Progenitor cell of endocrine pancreas (in vitro differentiated cells): ENCODE measurements at regions not wholly inside any gene's neighbourhood (a gene's known extent, or its start where the extent isn't known, plus 50 kb on each side); places are given as distances from the start of the nearest gene placed in this dataset.

ENCODE experiments used
- DNase-seq: peaks from one replicate; pipeline ENCODE4 v3.0.0; 2021; ENCODE audit warnings: low spot score; ENCODE audit not compliant: unreplicated experiment
- H3K27ac Mint-ChIP-seq: 2 replicates; pipeline ENCODE4 v1.8.0; 2021; ENCODE audit warnings: mild to moderate bottlenecking, moderate library complexity, mixed read lengths
- H3K27me3 Mint-ChIP-seq: 2 replicates; pipeline ENCODE4 v1.8.0; 2021; ENCODE audit warnings: mixed read lengths
- H3K36me3 Mint-ChIP-seq: 2 replicates; pipeline ENCODE4 v1.8.0; 2022; ENCODE audit warnings: mixed read lengths; ENCODE audit not compliant: insufficient read depth
- H3K4me1 Mint-ChIP-seq: 2 replicates; pipeline ENCODE4 v1.8.0; 2021; ENCODE audit warnings: low read depth, mixed read lengths
- H3K4me3 Mint-ChIP-seq: 2 replicates; pipeline ENCODE4 v1.8.0; 2021; ENCODE audit warnings: low read depth, mild to moderate bottlenecking, moderate library complexity, mixed read lengths
- H3K9me3 Mint-ChIP-seq: 2 replicates; pipeline ENCODE4 v1.8.0; 2021; ENCODE audit warnings: low read depth, mixed read lengths
- CTCF ChIP-seq: fragments of 200-600 bp; sonication (generic); IDR thresholded peaks from one replicate; pipeline ENCODE4 v1.5.0; 2021; ENCODE audit warnings: antibody characterized with exemption, mild to moderate bottlenecking; ENCODE audit not compliant: unreplicated experiment

GRCh38 chr6:4531406-4531805 is 244.8 kb upstream of the CDYL start:
- TF ChIP-seq CTCF: no peak
- H3K4me1 Mint-ChIP-seq: no peaks in the 10 kb centered on the region
- peaks cover 14% of the 10 kb centered on the region for H3K9me3 Mint-ChIP-seq
- no peak overlapping the region for H3K4me3 Mint-ChIP-seq
- H3K27me3 Mint-ChIP-seq: no peaks in the 10 kb centered on the region
- no peak for DNase-seq
- H3K27ac Mint-ChIP-seq: no peak overlapping the region
- H3K36me3 Mint-ChIP-seq: no peaks in the 10 kb centered on the region

GRCh38 chr6:4522453-4522852 is 253.8 kb upstream of the CDYL start:
- no peak for TF ChIP-seq CTCF
- no peak for DNase-seq
- Mint-ChIP-seq H3K9me3 (no peaks in the 10 kb centered on the region), H3K27ac (no peak overlapping the region), H3K36me3 (no peaks in the 10 kb centered on the region), H3K4me3 (no peak overlapping the region), H3K27me3 (no peaks in the 10 kb centered on the region), H3K4me1 (no peaks in the 10 kb centered on the region)

- H3K4me3 Mint-ChIP-seq: no peak overlapping the region
- H3K4me1 Mint-ChIP-seq: no peaks in the 10 kb centered on the region
- TF ChIP-seq CTCF: no peak
- no peak for DNase-seq
- H3K36me3 Mint-ChIP-seq: no peaks in the 10 kb centered on the region
- no peak overlapping the region for H3K27ac Mint-ChIP-seq
- no peaks in the 10 kb centered on the region for H3K9me3 Mint-ChIP-seq
- peaks cover 3% of the 10 kb centered on the region for H3K27me3 Mint-ChIP-seq
Observed at GRCh38 chr6:4521070-4521469, 255.1 kb upstream of the CDYL start.

DNA sequence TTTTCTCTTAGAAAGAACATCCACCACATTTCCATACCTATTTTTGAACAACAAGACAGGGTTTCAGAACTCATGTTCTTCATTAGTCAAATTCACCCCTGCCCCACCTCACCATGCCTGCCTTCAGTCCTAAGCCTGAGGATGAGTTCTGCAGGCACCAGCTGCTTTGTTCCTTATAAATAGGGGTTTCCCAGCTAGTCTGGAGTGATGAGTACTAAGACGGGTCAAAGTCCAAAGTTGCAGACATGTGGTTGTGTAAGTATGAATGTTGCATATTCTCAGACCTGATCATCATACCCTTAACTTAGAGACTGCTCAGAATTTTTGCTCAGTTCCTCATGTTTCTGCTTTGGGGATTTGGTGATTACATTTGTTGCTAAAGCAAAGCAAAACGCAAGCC is 257.7 kb upstream of the CDYL start:
- Mint-ChIP-seq H3K27me3 (peaks cover 9% of the 10 kb centered on the region), H3K36me3 (no peaks in the 10 kb centered on the region), H3K9me3 (no peaks in the 10 kb centered on the region), H3K4me3 (no peak overlapping the region), H3K27ac (no peak overlapping the region), H3K4me1 (no peaks in the 10 kb centered on the region)
- DNase-seq: no peak
- TF ChIP-seq CTCF: no peak

- Mint-ChIP-seq H3K36me3 (no peaks in the 10 kb centered on the region), H3K27ac (no peak overlapping the region), H3K4me1 (no peaks in the 10 kb centered on the region), H3K27me3 (peaks cover 13% of the 10 kb centered on the region), H3K9me3 (no peaks in the 10 kb centered on the region), H3K4me3 (no peak overlapping the region)
- no peak for TF ChIP-seq CTCF
- no peak for DNase-seq
Observed at GRCh38 chr6:4516206-4516605, 260.0 kb upstream of the CDYL start.
